ENCODE measurements at regions not wholly inside any gene's neighbourhood (a gene's known extent, or its start where the extent isn't known, plus 50 kb on each side); places are given as distances from the start of the nearest gene placed in this dataset.

DNA sequence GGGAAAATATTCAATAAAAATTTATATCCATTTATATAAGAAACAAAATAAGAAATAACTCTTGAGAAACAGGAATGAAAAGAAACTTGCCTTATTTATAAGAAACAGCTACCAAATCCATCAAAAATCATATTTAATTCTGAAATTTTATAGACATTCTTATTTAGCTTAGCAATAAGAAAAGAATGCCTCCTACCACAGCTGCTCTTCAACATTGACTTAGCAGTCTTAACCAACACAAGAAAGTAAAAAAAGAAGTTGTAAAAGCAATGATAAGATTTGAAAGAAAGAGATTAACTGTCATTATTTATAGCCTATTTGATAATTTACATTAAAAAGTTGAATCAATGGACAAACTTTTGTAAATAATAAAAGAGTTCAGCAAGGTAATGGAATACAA lies 212.8 kb downstream of the ZNF365 start:
- TF ChIP-seq CTCF (IDR thresholded peaks at IDR 0.05) (no peak), MYC (IDR thresholded peaks at IDR 0.05; ENCODE audit: borderline replicate concordance, low read length) (no peak), BCL3 (IDR thresholded peaks at IDR 0.05) (no peak), CHD2 (IDR thresholded peaks at IDR 0.05; ENCODE audit: low read length, partially characterized antibody) (no peak), RFX5 (IDR thresholded peaks at IDR 0.05) (no peak), MAX (IDR thresholded peaks at IDR 0.05) (no peak), POLR2A (IDR thresholded peaks at IDR 0.05; ENCODE audit: low read length) (no peak), EP300 (IDR thresholded peaks at IDR 0.05) (no peak)
